GM19438 (cell line): ENCODE measurements at regions not wholly inside any gene's neighbourhood (a gene's known extent, or its start where the extent isn't known, plus 50 kb on each side); places are given as distances from the start of the nearest gene placed in this dataset.

Experiments
- ATAC-seq: cut with Tn5 transposase; IDR thresholded peaks from one replicate; pipeline ENCODE4 v1.9.1; 2021; ENCODE audit warnings: low read depth; ENCODE audit not compliant: unreplicated experiment

GRCh38 chr3:180329847-180330246, 272.1 kb upstream of the TTC14 start:
- no peak for ATAC-seq

- no peak for ATAC-seq
These were observed 271.5 kb upstream of the TTC14 start for GRCh38 chr3:180330440-180330839.

GRCh38 chr3:180332608-180333007, 269.4 kb upstream of the TTC14 start:
- ATAC-seq, result no peak

GRCh38 chr3:180335050-180335449, 266.9 kb upstream of the TTC14 start:
- no peak for ATAC-seq

GRCh38 chr3:180340395-180340794, 261.6 kb upstream of the TTC14 start:
- ATAC-seq, result no peak

GRCh38 chr3:180341516-180341915, 260.4 kb upstream of the TTC14 start:
- ATAC-seq, result no peak

GRCh38 chr3:180351601-180352000, 250.4 kb upstream of the TTC14 start:
- no peak for ATAC-seq

GRCh38 chr3:180352261-180352660, 249.7 kb upstream of the TTC14 start:
- no peak for ATAC-seq

- ATAC-seq, result no peak
These were observed 247.7 kb upstream of the TTC14 start for GRCh38 chr3:180354214-180354613.

GRCh38 chr3:180358179-180358578, 243.8 kb upstream of the TTC14 start:
- ATAC-seq, result no peak

GRCh38 chr3:180359061-180359952, 242.7 kb upstream of the TTC14 start:
- ATAC-seq, result no peak

GRCh38 chr3:180359953-180360279, 242.0 kb upstream of the TTC14 start:
- ATAC-seq, result no peak

- ATAC-seq, result no peak
These were observed 239.9 kb upstream of the TTC14 start for GRCh38 chr3:180362081-180362480.

- ATAC-seq, result no peak
These were observed 226.1 kb upstream of the TTC14 start for GRCh38 chr3:180375831-180376230.

GRCh38 chr3:180378496-180378895, 223.5 kb upstream of the TTC14 start:
- no peak for ATAC-seq

- no peak for ATAC-seq
These were observed 219.3 kb upstream of the TTC14 start for GRCh38 chr3:180382638-180383180.

GRCh38 chr3:180383332-180384020, 218.5 kb upstream of the TTC14 start:
- ATAC-seq, result no peak

GRCh38 chr3:180390313-180390712, 211.7 kb upstream of the TTC14 start:
- no peak for ATAC-seq

GRCh38 chr3:180391001-180391400, 211.0 kb upstream of the TTC14 start:
- ATAC-seq, result no peak

- ATAC-seq, result no peak
These were observed 200.7 kb upstream of the TTC14 start for GRCh38 chr3:180401226-180401625.

GRCh38 chr3:180402471-180403073, 199.4 kb upstream of the TTC14 start:
- no peak for ATAC-seq
